ENCODE measurements at regions not wholly inside any gene's neighbourhood (a gene's known extent, or its start where the extent isn't known, plus 50 kb on each side); places are given as distances from the start of the nearest gene placed in this dataset.

- no peaks in the 10 kb centered on the region for H3K36me3 ChIP-seq (ENCODE audit: control insufficient read depth in 2 of 2, extremely low read depth in 1 of 2, insufficient read depth in 2 of 2, low read length in 2 of 2)
- H3K9me1 ChIP-seq (replicated peaks; ENCODE audit: control insufficient read depth, extremely low read depth, insufficient read depth, low read length): no peaks in the 10 kb centered on the region
- no peaks in the 10 kb centered on the region for H3K9me3 ChIP-seq (replicated peaks; ENCODE audit: control insufficient read depth, insufficient read depth, low read length)
- no peak overlapping the region for H3K27ac ChIP-seq (ENCODE audit: insufficient read depth, low read depth, low read length)
- H4K20me1 ChIP-seq (replicated peaks; ENCODE audit: control insufficient read depth, extremely low read depth, insufficient read depth, low read length): no peaks in the 10 kb centered on the region
- no peak for DNase-seq (ENCODE audit: low read depth, low spot score)
- FAIRE-seq: no peak
- no peaks in the 10 kb centered on the region for H3K79me2 ChIP-seq (ENCODE audit: control insufficient read depth, insufficient read depth, low read length)
- H2AFZ ChIP-seq (ENCODE audit: low read depth, low read length): no peak overlapping the region
- peaks cover 0 to 3% of the 10 kb centered on the region in 2 experiments for H3K27me3 ChIP-seq (ENCODE audit: control insufficient read depth in 2 of 2, insufficient read depth in 2 of 2, low read length in 2 of 2)
- intact Hi-C loops (cut with micrococcal nuclease) (no loop called here), dilution Hi-C loops (cut with MboI; ENCODE audit: extremely low pct_ligation_motif_present, low sequenced_read_pairs) (no loop called here)
- ChIA-PET CTCF (interaction anchor here (1.0 kb wide), 1 partner anchor 10 kb away, joined by 3 read pairs; no protein-coding TSS in a partner anchor), POLR2A (no interaction called here)
- H3K4me2 ChIP-seq (ENCODE audit: insufficient read depth, low read length): no peak overlapping the region
- no peaks in the 10 kb centered on the region for H3K4me1 ChIP-seq (ENCODE audit: control insufficient read depth, extremely low read depth, insufficient read depth, low read length)
- no TSS peak for BruUV-seq (replicated peaks)
- H3K4me3 ChIP-seq (replicated peaks in 1 of 3; ENCODE audit: insufficient read depth in 1 of 3, low read depth in 1 of 3, low read length in 3 of 3): no peak overlapping the region
- no peak overlapping the region for H3K9ac ChIP-seq (replicated peaks; ENCODE audit: extremely low read depth, insufficient read depth, low read length)
- TF ChIP-seq EZH2 (IDR thresholded peaks at IDR 0.05; ENCODE audit: borderline replicate concordance, low read depth, low read length, severe bottlenecking): no peak
- no peak for TF ChIP-seq CTCF (IDR thresholded peaks at IDR 0.05; ENCODE audit: extremely low read depth in 1 of 2, insufficient read depth in 1 of 2, low read depth in 1 of 2, low read length in 2 of 2)
- TF ChIP-seq MAX (IDR thresholded peaks at IDR 0.05; ENCODE audit: insufficient read depth, insufficient read length): no peak
- TF ChIP-seq POLR2A (IDR thresholded peaks at IDR 0.05; ENCODE audit: low read depth, low read length): no peak
- no peak for TF ChIP-seq JUN (IDR thresholded peaks at IDR 0.05; ENCODE audit: borderline replicate concordance, insufficient read depth, insufficient read length, low read depth)
- no peak for TF ChIP-seq GATA2 (IDR thresholded peaks at IDR 0.05; ENCODE audit: insufficient read depth, insufficient read length, low read depth, low read length)
- no peak for TF ChIP-seq POLR2AphosphoS5 (IDR thresholded peaks at IDR 0.05; ENCODE audit: insufficient read depth, low read depth, low read length)
- no peak for TF ChIP-seq MYC (IDR thresholded peaks at IDR 0.05; ENCODE audit: low read depth, low read length)
Measured at GRCh38 chr10:8275911-8276310, 221.4 kb downstream of the GATA3 start.

All from endothelial cell of umbilical vein (primary cell).